Breast epithelium (tissue), 3 donors: ENCODE measurements at regions not wholly inside any gene's neighbourhood (a gene's known extent, or its start where the extent isn't known, plus 50 kb on each side); places are given as distances from the start of the nearest gene placed in this dataset.

Experiments
- POLR2A ChIP-seq: fragments of 450-650 bp; IDR thresholded peaks from one replicate; pipeline ENCODE4 v1.6.1; 2016; ENCODE audit warnings: antibody characterized with exemption, mild to moderate bottlenecking, moderate library complexity
- POLR2AphosphoS5 ChIP-seq, 3 donors: sonication (generic); formaldehyde crosslinking; IDR thresholded peaks; one replicate each; pipeline ENCODE4 v1.6.1; 2017; ENCODE audit warnings: antibody characterized with exemption in 3 of 3
- TF ChIP-seq, protein P1 (sequence below), 3 donors: fragments of 450-650 bp; IDR thresholded peaks; one replicate each; pipeline ENCODE4 v1.5.1; 2016 to 2017; ENCODE audit warnings: antibody characterized with exemption in 3 of 3, mild to moderate bottlenecking in 3 of 3, moderate library complexity in 3 of 3

DNA sequence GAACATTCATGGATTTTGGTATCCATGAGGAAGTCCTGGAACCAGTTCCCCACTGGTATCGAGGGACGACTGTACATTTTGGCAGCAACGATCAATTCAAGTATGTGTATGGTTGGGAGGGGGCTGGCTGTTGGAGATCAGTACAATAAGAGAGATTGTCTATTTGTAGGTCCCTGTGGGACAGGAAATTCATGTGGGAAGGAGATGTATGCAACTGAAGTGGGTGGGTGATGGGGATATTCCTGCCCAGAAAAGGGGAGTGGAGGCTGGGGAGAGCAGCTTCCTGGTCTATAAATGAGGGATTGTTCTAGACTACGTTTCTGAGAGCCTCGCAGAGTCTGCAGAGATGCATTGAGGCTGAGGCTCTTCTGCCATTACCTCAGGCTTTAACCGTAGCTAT lies 140.2 kb upstream of the MAGI3 start:
- TF ChIP-seq, protein P1, sequence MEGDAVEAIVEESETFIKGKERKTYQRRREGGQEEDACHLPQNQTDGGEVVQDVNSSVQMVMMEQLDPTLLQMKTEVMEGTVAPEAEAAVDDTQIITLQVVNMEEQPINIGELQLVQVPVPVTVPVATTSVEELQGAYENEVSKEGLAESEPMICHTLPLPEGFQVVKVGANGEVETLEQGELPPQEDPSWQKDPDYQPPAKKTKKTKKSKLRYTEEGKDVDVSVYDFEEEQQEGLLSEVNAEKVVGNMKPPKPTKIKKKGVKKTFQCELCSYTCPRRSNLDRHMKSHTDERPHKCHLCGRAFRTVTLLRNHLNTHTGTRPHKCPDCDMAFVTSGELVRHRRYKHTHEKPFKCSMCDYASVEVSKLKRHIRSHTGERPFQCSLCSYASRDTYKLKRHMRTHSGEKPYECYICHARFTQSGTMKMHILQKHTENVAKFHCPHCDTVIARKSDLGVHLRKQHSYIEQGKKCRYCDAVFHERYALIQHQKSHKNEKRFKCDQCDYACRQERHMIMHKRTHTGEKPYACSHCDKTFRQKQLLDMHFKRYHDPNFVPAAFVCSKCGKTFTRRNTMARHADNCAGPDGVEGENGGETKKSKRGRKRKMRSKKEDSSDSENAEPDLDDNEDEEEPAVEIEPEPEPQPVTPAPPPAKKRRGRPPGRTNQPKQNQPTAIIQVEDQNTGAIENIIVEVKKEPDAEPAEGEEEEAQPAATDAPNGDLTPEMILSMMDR (IDR thresholded peaks at IDR 0.05) = no peak
- TF ChIP-seq POLR2A (no peak), POLR2AphosphoS5 (IDR thresholded peaks at IDR 0.05) (no peak)
